A673 (cell line): ENCODE measurements at regions not wholly inside any gene's neighbourhood (a gene's known extent, or its start where the extent isn't known, plus 50 kb on each side); places are given as distances from the start of the nearest gene placed in this dataset.

Source experiments
- BruUV-seq: library from RNA; stranded (reverse); fragments of 400-500 nt; replicated peaks from 2 replicates; lab custom pipeline; 2021; lab: Mats Ljungman, UMichigan
- CTCF ChIA-PET: fragments of 300-600 bp; sonication (Branson Sonifier 250); formaldehyde crosslinking; loops from one replicate; lab custom pipeline; 2022; ENCODE audit warnings: antibody characterized with exemption; lab: Charles Lee
- POLR2A ChIA-PET: fragments of 300-600 bp; sonication (Branson Sonifier 250); formaldehyde crosslinking; loops from one replicate; lab custom pipeline; 2022; ENCODE audit warnings: antibody characterized with exemption; ENCODE audit not compliant: low non-redundant PET; lab: Charles Lee
- DNase-seq: peaks from one replicate; pipeline ENCODE4 v3.0.0-alpha.2; 2015; ENCODE audit warnings: low spot score
- H3K27ac ChIP-seq: fragments of 200-600 bp; sonication (generic); 2 replicates; pipeline ENCODE4 v1.5.1; 2016; ENCODE audit warnings: mixed run types, low read depth, mild to moderate bottlenecking, mixed read lengths, antibody characterized with exemption, low read length; ENCODE audit not compliant: poor library complexity, severe bottlenecking
- H3K27me3 ChIP-seq: fragments of 200-600 bp; sonication (generic); replicated peaks from 2 replicates; pipeline ENCODE4 v1.6.1; 2017; ENCODE audit warnings: mixed run types, low read depth, mild to moderate bottlenecking, mixed read lengths, antibody characterized with exemption, low read length; ENCODE audit not compliant: insufficient read depth, poor library complexity
- H3K36me3 ChIP-seq: fragments of 200-600 bp; sonication (generic); 2 replicates; pipeline ENCODE4 v1.6.1; 2016; ENCODE audit warnings: mixed run types, mild to moderate bottlenecking, mixed read lengths, antibody characterized with exemption, low read length; ENCODE audit not compliant: insufficient read depth, poor library complexity, severe bottlenecking
- H3K4me1 ChIP-seq: fragments of 200-600 bp; sonication (generic); 2 replicates; pipeline ENCODE4 v1.6.1; 2017; ENCODE audit warnings: mixed run types, mild to moderate bottlenecking, mixed read lengths, antibody characterized with exemption, low read length; ENCODE audit not compliant: insufficient read depth, poor library complexity, severe bottlenecking
- H3K4me3 ChIP-seq: fragments of 200-600 bp; sonication (generic); 2 replicates; pipeline ENCODE4 v1.5.1; 2016; ENCODE audit warnings: low read depth, mixed run types, mild to moderate bottlenecking, mixed read lengths, low read length; ENCODE audit not compliant: poor library complexity, severe bottlenecking
- H3K9me3 ChIP-seq: fragments of 200-600 bp; sonication (generic); 2 replicates; pipeline ENCODE4 v1.6.1; 2016; ENCODE audit warnings: mixed run types, low read depth, mild to moderate bottlenecking, mixed read lengths, antibody characterized with exemption, low read length; ENCODE audit not compliant: poor library complexity, severe bottlenecking
- CTCF ChIP-seq: fragments of 300-800, 200-600 bp; sonication (generic); conservative IDR thresholded peaks from 2 replicates; pipeline ENCODE4 v1.5.1; 2017; ENCODE audit warnings: low read depth, mild to moderate bottlenecking, antibody characterized with exemption, low read length, moderate library complexity, mixed read lengths
- EZH2 ChIP-seq: fragments of 200-600 bp; sonication (generic); IDR thresholded peaks from 2 replicates; pipeline ENCODE4 v1.6.1; 2017; ENCODE audit warnings: borderline replicate concordance, low read depth, mild to moderate bottlenecking, mixed read lengths, antibody characterized with exemption, low read length; ENCODE audit not compliant: poor library complexity, severe bottlenecking
- intact Hi-C: fragments of 100-400 bp; cut with micrococcal nuclease; formaldehyde crosslinking; loops from one replicate; pipeline ENCODE4 v1.10.0; 2022; ENCODE audit not compliant: unreplicated experiment

GRCh38 chr12:60980558-60980957 lies 1279.6 kb upstream of the USP15 start:
- intact Hi-C loops = no loop called here
- no peaks in the 10 kb centered on the region for H3K27me3 ChIP-seq
- no peaks in the 10 kb centered on the region for H3K4me1 ChIP-seq
- no peak for TF ChIP-seq EZH2
- no peak for TF ChIP-seq CTCF
- H3K27ac ChIP-seq = no peak overlapping the region
- no peak overlapping the region for H3K4me3 ChIP-seq
- ChIA-PET POLR2A (no interaction called here), CTCF (no interaction called here)
- peaks cover 5% of the 10 kb centered on the region for H3K9me3 ChIP-seq
- DNase-seq = peak; percentile 49
- no TSS peak for BruUV-seq
- no peaks in the 10 kb centered on the region for H3K36me3 ChIP-seq

- H3K4me1 ChIP-seq = no peaks in the 10 kb centered on the region
- BruUV-seq = no TSS peak
- intact Hi-C loops = no loop called here
- no peaks in the 10 kb centered on the region for H3K36me3 ChIP-seq
- peaks cover 5% of the 10 kb centered on the region for H3K9me3 ChIP-seq
- H3K27ac ChIP-seq = no peak overlapping the region
- no peaks in the 10 kb centered on the region for H3K27me3 ChIP-seq
- ChIA-PET CTCF (no interaction called here), POLR2A (no interaction called here)
- no peak for TF ChIP-seq CTCF
- no peak for TF ChIP-seq EZH2
- no peak overlapping the region for H3K4me3 ChIP-seq
- DNase-seq = no peak
Measured at GRCh38 chr12:60981473-60981872, 1278.7 kb upstream of the USP15 start.

- no TSS peak for BruUV-seq
- intact Hi-C loops = no loop called here
- TF ChIP-seq CTCF (no peak), EZH2 (no peak)
- POLR2A ChIA-PET = no interaction called here
- CTCF ChIA-PET = no interaction called here
- Histone ChIP-seq H3K36me3 (no peaks in the 10 kb centered on the region), H3K27me3 (no peaks in the 10 kb centered on the region), H3K4me3 (no peak overlapping the region), H3K27ac (no peak overlapping the region), H3K9me3 (no peaks in the 10 kb centered on the region), H3K4me1 (no peaks in the 10 kb centered on the region)
- no peak for DNase-seq
Measured at GRCh38 chr12:60992087-60992486, 1268.1 kb upstream of the USP15 start.
